ENCODE measurements at regions not wholly inside any gene's neighbourhood (a gene's known extent, or its start where the extent isn't known, plus 50 kb on each side); places are given as distances from the start of the nearest gene placed in this dataset.

- TF ChIP-seq E2F5 (CRISPR knock-in tag; IDR thresholded peaks at IDR 0.05) (no peak), USF1 (CRISPR knock-in tag; IDR thresholded peaks at IDR 0.05) (no peak)
Observed at GRCh38 chr4:141786946-141787345, 150.6 kb downstream of the IL15 start.
